HCT116 (cell line): ENCODE measurements at regions not wholly inside any gene's neighbourhood (a gene's known extent, or its start where the extent isn't known, plus 50 kb on each side); places are given as distances from the start of the nearest gene placed in this dataset.
"Not testable (repeated sequence)": the region's sequence is repeated elsewhere in the genome, so short reads cannot be mapped to it uniquely, and the experiment has no call there.

Experiments
- ATAC-seq: fragments of 200-7000 bp; cut with Tn5 transposase; 2 replicates; pipeline ENCODE4 v1.9.1; 2020; ENCODE audit warnings: mild to moderate bottlenecking, moderate library complexity
- BruUV-seq: library from RNA; stranded (reverse); fragments of 400-500 nt; replicated peaks from 2 replicates; lab custom pipeline; 2021; lab: Mats Ljungman, UMichigan
- CTCF ChIA-PET: fragments of 300-600 bp; sonication (Branson Sonifier 250); formaldehyde crosslinking; loops from one replicate; lab custom pipeline; 2021; ENCODE audit warnings: antibody characterized with exemption; lab: Charles Lee
- POLR2A ChIA-PET: fragments of 300-600, 350-600 bp; sonication (Branson Sonifier 250); formaldehyde crosslinking; loops from one replicate; lab custom pipeline; 2021; ENCODE audit warnings: antibody characterized with exemption; lab: Charles Lee
- RAD21 ChIA-PET, 2 experiments: fragments of 300-600 bp; sonication (Branson Sonifier 250); formaldehyde crosslinking; loops; one replicate each; lab custom pipeline; 2023; ENCODE audit warnings: low total read pairs in 2 of 2; ENCODE audit not compliant: uncharacterized antibody in 2 of 2, unreplicated experiment in 2 of 2, low non-redundant PET in 1 of 2; lab: Charles Lee
- DNase-seq: peaks from one replicate; pipeline ENCODE4 v3.0.0-alpha.2; 2010; ENCODE audit warnings: low read depth, low spot score
- H2AFZ ChIP-seq: fragments of 200-600 bp; shearing (Covaris generic), sonication (generic); 2 replicates; pipeline ENCODE4 v1.6.1; 2017; ENCODE audit warnings: low read depth, mixed run types, mixed read lengths, antibody characterized with exemption, low read length; ENCODE audit not compliant: poor library complexity, severe bottlenecking
- H3K27ac ChIP-seq: 2 replicates; pipeline ENCODE4 v1.5.1; 2012; ENCODE audit warnings: low read depth, low read length
- H3K27me3 ChIP-seq: fragments of 200-600 bp; sonication (generic); 2 replicates; pipeline ENCODE4 v1.6.1; 2016; ENCODE audit warnings: mixed run types, low read length, mixed read lengths; ENCODE audit not compliant: insufficient read depth
- H3K36me3 ChIP-seq, 2 experiments: fragments of 200-500 bp in 1 of 2; fragments of 200-600 bp in 1 of 2; sonication (Bioruptor generic) in 1 of 2; sonication (generic) in 1 of 2; 2 replicates each; pipeline versions ENCODE4 v1.5.1 to v1.6.1; 2014 to 2016; ENCODE audit warnings: low read length in 2 of 2, inconsistent platforms in 1 of 2, mixed read lengths in 1 of 2, mixed run types in 1 of 2; ENCODE audit not compliant: insufficient read depth in 2 of 2, control insufficient read depth in 1 of 2
- H3K4me1 ChIP-seq, 2 experiments: fragments of 200-600 bp in 1 of 2; sonication (generic) in 1 of 2; 2 replicates each; pipeline versions ENCODE4 v1.5.1 to v1.6.1; 2012 to 2017; ENCODE audit warnings: low read length in 2 of 2, inconsistent platforms in 1 of 2, mild to moderate bottlenecking in 1 of 2, mixed read lengths in 1 of 2, mixed run types in 1 of 2, moderate library complexity in 1 of 2; ENCODE audit not compliant: insufficient read depth in 2 of 2, control insufficient read depth in 1 of 2
- H3K4me2 ChIP-seq: fragments of 200-600 bp; sonication (generic); 2 replicates; pipeline ENCODE4 v1.6.1; 2017; ENCODE audit warnings: mixed run types, low read length, mixed read lengths
- H3K4me3 ChIP-seq, 2 experiments: fragments of 200-600 bp in 1 of 2; sonication (generic) in 1 of 2; replicated peaks in 1 of 2; 2 replicates each; pipeline ENCODE4 v1.5.1; 2011 to 2016; ENCODE audit warnings: low read length in 2 of 2, control low read depth in 1 of 2, low read depth in 1 of 2, mild to moderate bottlenecking in 1 of 2, mixed read lengths in 1 of 2, mixed run types in 1 of 2
- H3K79me2 ChIP-seq: fragments of 200-600 bp; sonication (generic); 2 replicates; pipeline ENCODE4 v1.6.1; 2017; ENCODE audit warnings: mild to moderate bottlenecking, mixed run types, low read length, moderate library complexity, mixed read lengths; ENCODE audit not compliant: insufficient read depth
- H3K9ac ChIP-seq: fragments of 200-600 bp; sonication (generic); 2 replicates; pipeline ENCODE4 v1.6.1; 2016; ENCODE audit warnings: low read length, mixed read lengths
- H3K9me2 ChIP-seq: fragments of 200-600 bp; sonication (generic), shearing (Covaris generic); 2 replicates; pipeline ENCODE4 v1.6.1; 2017; ENCODE audit warnings: mixed run types, mild to moderate bottlenecking, moderate library complexity; ENCODE audit not compliant: insufficient read depth
- H3K9me3 ChIP-seq, 2 experiments: fragments of 200-500 bp in 1 of 2; fragments of 200-600 bp in 1 of 2; sonication (Bioruptor generic) in 1 of 2; sonication (generic) in 1 of 2; 2 replicates each; pipeline ENCODE4 v1.6.1; 2014 to 2017; ENCODE audit warnings: low read length in 2 of 2, mixed read lengths in 2 of 2, inconsistent platforms in 1 of 2, low read depth in 1 of 2, mild to moderate bottlenecking in 1 of 2, mixed run types in 1 of 2, moderate library complexity in 1 of 2; ENCODE audit not compliant: control insufficient read depth in 1 of 2, insufficient read depth in 1 of 2
- H4K20me1 ChIP-seq: fragments of 200-600 bp; sonication (generic), shearing (Covaris generic); 2 replicates; pipeline ENCODE4 v1.6.1; 2017; ENCODE audit warnings: mixed run types, mild to moderate bottlenecking, moderate library complexity; ENCODE audit not compliant: insufficient read depth
- CBX3 ChIP-seq: IDR thresholded peaks from 2 replicates; pipeline ENCODE4 v1.6.1; 2012; ENCODE audit warnings: low read depth
- CEBPB ChIP-seq: IDR thresholded peaks from 2 replicates; pipeline ENCODE4 v1.6.1; 2012; ENCODE audit warnings: low read depth
- ELF1 ChIP-seq: IDR thresholded peaks from 2 replicates; pipeline ENCODE4 v1.6.1; 2012; ENCODE audit warnings: low read depth, borderline replicate concordance
- SIN3A ChIP-seq: IDR thresholded peaks from 2 replicates; pipeline ENCODE4 v1.6.1; 2012; ENCODE audit warnings: low read depth
- SP1 ChIP-seq: IDR thresholded peaks from 2 replicates; pipeline ENCODE4 v1.6.1; 2012; ENCODE audit warnings: low read depth
- SRF ChIP-seq: IDR thresholded peaks from 2 replicates; pipeline ENCODE4 v1.6.1; 2012; ENCODE audit warnings: low read depth
- ZNF274 ChIP-seq: fragments of 200-500 bp; sonication (Bioruptor generic); IDR thresholded peaks from 2 replicates; pipeline ENCODE4 v1.6.1; 2014; ENCODE audit warnings: mild to moderate bottlenecking, low read depth, low read length, inconsistent platforms
- intact Hi-C: fragments of 100-400 bp; cut with micrococcal nuclease; formaldehyde crosslinking; loops from 2 replicates; pipeline ENCODE4 v1.10.0; 2022
- TF ChIP-seq, protein P1 (sequence below), 3 experiments: fragments of 200-600 bp in 1 of 3; sonication (generic) in 1 of 3; IDR thresholded peaks in 2 of 3; conservative IDR thresholded peaks in 1 of 3; 2 replicates each; pipeline ENCODE4 v1.5.1; 2012 to 2017; ENCODE audit warnings: low read depth in 2 of 3, low read length in 2 of 3, antibody characterized with exemption in 1 of 3, borderline replicate concordance in 1 of 3, control low read depth in 1 of 3, mild to moderate bottlenecking in 1 of 3, mixed read lengths in 1 of 3, mixed run types in 1 of 3, moderate library complexity in 1 of 3; ENCODE audit not compliant: insufficient read depth in 1 of 3

DNA sequence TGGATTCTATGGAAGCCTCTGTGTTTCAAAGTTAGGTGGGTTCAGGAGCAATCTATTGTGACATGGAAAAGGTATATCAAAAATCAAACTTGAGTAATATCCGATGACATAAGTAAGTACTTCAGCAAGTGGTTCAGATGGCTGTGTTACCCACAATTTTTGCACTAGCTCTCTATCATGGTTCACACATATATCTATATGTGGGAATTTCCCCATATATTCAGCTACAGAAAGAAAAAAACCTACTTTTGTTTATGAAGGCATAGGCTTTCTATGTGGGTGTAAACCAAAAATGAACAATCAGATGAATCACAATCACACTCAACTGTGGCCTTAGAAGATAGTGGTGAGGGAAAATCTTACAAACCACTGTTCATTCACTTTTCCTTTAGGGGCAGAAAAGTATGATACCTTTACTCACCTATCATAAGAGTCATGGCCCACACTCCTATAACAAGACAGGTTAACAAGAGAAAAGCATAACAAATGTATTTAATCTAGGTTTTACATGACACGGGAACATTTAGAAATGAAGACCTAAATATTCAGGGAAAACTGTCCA lies 449.6 kb upstream of the HTR1E start:
- Histone ChIP-seq H2AFZ (no peak overlapping the region), H3K9me2 (no peaks in the 10 kb centered on the region), H3K27me3 (no peaks in the 10 kb centered on the region), H3K4me1 (no peaks in the 10 kb centered on the region), H3K9me3 (no peaks in the 10 kb centered on the region), H3K79me2 (no peaks in the 10 kb centered on the region), H3K27ac (no peak overlapping the region), H3K4me3 (no peak overlapping the region), H3K9ac (no peak overlapping the region), H3K36me3 (no peaks in the 10 kb centered on the region), H4K20me1 (no peaks in the 10 kb centered on the region), H3K4me2 (no peak overlapping the region)
- TF ChIP-seq ZNF274, result no peak
- TF ChIP-seq, protein P1, sequence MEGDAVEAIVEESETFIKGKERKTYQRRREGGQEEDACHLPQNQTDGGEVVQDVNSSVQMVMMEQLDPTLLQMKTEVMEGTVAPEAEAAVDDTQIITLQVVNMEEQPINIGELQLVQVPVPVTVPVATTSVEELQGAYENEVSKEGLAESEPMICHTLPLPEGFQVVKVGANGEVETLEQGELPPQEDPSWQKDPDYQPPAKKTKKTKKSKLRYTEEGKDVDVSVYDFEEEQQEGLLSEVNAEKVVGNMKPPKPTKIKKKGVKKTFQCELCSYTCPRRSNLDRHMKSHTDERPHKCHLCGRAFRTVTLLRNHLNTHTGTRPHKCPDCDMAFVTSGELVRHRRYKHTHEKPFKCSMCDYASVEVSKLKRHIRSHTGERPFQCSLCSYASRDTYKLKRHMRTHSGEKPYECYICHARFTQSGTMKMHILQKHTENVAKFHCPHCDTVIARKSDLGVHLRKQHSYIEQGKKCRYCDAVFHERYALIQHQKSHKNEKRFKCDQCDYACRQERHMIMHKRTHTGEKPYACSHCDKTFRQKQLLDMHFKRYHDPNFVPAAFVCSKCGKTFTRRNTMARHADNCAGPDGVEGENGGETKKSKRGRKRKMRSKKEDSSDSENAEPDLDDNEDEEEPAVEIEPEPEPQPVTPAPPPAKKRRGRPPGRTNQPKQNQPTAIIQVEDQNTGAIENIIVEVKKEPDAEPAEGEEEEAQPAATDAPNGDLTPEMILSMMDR (IDR thresholded peaks at IDR 0.05 in 2 of 3, conservative IDR thresholded peaks at IDR 0.05 in 1 of 3; ENCODE audit: borderline replicate concordance in 1 of 3, insufficient read depth in 1 of 3, low read depth in 2 of 3, low read length in 2 of 3), result no peak
- TF ChIP-seq SP1, result no peak
- no peak for TF ChIP-seq CBX3
- TF ChIP-seq ELF1, result no peak
- TF ChIP-seq CEBPB, result no peak
- TF ChIP-seq SIN3A, result no peak
- no peak for TF ChIP-seq SRF
- ChIA-PET RAD21 (no interaction called here), POLR2A (no interaction called here), CTCF (no interaction called here)
- DNase-seq (no peak), ATAC-seq (no peak)
- no TSS peak for BruUV-seq
- intact Hi-C loops, result no loop called here

DNA sequence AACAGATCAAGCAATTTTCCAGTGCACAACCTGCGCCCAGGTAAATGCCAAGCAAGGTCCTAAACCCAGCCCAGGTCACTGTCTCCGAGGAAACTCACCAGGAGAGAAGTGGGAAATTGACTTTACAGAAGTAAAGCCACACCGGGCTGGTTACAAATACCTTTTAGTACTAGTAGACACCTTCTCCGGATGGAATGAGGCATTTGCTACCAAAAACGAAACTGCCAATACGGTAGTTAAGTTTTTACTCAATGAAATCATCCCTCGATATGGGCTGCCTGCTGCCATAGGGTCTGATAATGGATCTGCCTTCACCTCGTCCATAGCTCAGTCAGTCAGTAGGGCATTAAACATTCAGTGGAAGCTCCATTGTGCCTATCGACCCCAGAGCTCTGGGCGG lies 459.0 kb upstream of the HTR1E start:
- ATAC-seq, H3K9ac ChIP-seq, H3K27me3 ChIP-seq, H3K79me2 ChIP-seq, H3K9me3 ChIP-seq, intact Hi-C loops, DNase-seq, H3K9me2 ChIP-seq, H3K4me1 ChIP-seq, POLR2A ChIA-PET, H3K27ac ChIP-seq, H3K4me3 ChIP-seq, CTCF ChIA-PET, H3K36me3 ChIP-seq, RAD21 ChIA-PET, H3K4me2 ChIP-seq, H2AFZ ChIP-seq, H4K20me1 ChIP-seq, BruUV-seq: not testable (repeated sequence)
